IgD-negative memory B cell (primary cell): ENCODE measurements at regions not wholly inside any gene's neighbourhood (a gene's known extent, or its start where the extent isn't known, plus 50 kb on each side); places are given as distances from the start of the nearest gene placed in this dataset.

Source experiments
- H3K27ac Mint-ChIP-seq, 3 donors: one replicate each; pipeline ENCODE4 v1.8.0; 2020 to 2022; ENCODE audit warnings: mild to moderate bottlenecking in 3 of 3, mixed read lengths in 3 of 3, moderate library complexity in 1 of 3
- H3K27me3 Mint-ChIP-seq: one replicate; pipeline ENCODE4 v1.8.0; 2021; ENCODE audit warnings: mixed read lengths
- H3K36me3 Mint-ChIP-seq: one replicate; pipeline ENCODE4 v1.8.0; 2020; ENCODE audit warnings: mild to moderate bottlenecking, mixed read lengths
- H3K4me1 Mint-ChIP-seq, 3 donors: one replicate each; pipeline ENCODE4 v1.8.0; 2020 to 2022; ENCODE audit warnings: mixed read lengths in 3 of 3, mild to moderate bottlenecking in 1 of 3
- H3K4me3 Mint-ChIP-seq, 4 donors: one replicate each; pipeline ENCODE4 v1.8.0; 2020 to 2022; ENCODE audit warnings: mild to moderate bottlenecking in 4 of 4, mixed read lengths in 4 of 4, moderate library complexity in 3 of 4
- H3K9me3 Mint-ChIP-seq, 3 donors: one replicate each; pipeline ENCODE4 v1.8.0; 2020 to 2021; ENCODE audit warnings: mixed read lengths in 3 of 3, mild to moderate bottlenecking in 1 of 3

DNA sequence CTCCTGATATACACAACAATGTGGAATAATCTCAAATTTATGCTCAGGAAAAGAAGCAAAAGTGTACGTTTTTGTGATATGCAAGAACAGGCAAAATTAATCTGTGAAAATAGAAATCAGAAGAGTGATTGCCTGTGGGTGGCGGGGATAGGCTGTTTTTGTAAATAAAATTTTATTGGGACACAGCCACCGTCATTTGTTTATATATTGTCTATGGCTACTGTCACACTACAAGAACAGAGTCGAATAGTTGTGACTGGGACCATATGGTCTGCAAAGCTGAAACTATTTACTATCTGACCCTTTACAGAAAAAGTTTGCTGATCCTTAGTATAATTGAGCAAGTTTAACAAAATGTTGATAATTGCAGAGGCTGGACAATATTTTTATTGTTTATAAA is 269.5 kb upstream of the HTR2A start:
- H3K9me3 Mint-ChIP-seq, result peaks cover 0 to 2% (median 0%) of the 10 kb centered on the region in 3 donors
- no peaks in the 10 kb centered on the region for H3K36me3 Mint-ChIP-seq
- no peak overlapping the region for H3K4me3 Mint-ChIP-seq
- no peak overlapping the region for H3K27ac Mint-ChIP-seq
- peaks cover 1% of the 10 kb centered on the region for H3K27me3 Mint-ChIP-seq
- H3K4me1 Mint-ChIP-seq, result peaks cover 0 to 7% (median 2%) of the 10 kb centered on the region in 3 donors

DNA sequence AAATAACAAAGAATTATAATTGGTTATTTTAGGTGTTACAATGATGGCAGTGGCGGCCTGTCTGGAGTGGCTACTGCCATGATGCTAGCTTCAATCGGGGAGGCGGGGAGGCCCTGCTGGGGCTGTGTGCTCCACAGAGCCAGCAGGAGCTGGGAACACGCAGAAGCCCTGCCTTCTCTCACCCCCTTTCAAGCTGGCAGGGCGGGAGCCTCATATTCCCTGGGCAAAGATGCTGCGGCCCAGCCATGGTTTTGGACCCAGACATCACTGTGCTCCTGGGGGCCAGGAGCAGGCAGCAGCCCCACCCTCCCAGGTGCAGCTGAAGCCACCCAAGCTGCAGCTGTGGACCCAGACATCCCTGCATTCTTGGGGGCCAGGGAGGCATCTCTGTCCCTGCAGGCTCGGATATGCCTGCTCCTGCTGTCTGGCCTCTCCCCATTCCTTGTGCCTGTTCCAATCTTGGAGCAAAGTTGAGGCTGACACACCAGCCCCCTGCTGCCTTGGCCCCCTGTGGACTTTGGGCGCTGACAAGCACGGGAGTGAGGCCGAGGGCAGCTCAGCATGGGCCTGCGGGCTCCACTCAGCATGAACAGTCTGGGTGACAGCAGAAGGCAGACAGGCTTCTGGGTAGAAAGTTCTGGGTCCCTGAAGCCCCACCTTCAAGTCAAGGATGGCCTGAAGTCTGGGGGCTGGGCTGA is 263.1 kb upstream of the HTR2A start:
- peaks cover 6% of the 10 kb centered on the region for H3K27me3 Mint-ChIP-seq

DNA sequence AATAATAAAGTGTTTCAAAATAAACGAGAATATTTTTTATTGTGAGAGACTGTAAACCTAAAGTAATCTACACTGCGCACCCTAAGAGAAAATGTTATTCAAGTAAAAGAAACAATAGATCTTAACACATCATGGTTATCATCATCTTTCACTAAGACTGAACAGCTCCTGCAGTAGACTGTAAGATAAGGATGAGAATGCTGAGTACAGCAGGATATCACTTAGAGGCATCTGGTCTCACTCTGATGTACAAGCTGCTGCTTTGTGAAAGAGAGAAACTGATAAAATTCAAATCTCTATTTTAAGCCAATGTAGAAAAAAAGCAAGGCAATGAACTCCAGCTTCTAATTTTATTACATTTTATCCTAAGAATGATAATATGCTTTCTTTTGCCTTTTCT is 261.7 kb upstream of the HTR2A start:
- Mint-ChIP-seq H3K4me3 (no peak overlapping the region), H3K36me3 (no peaks in the 10 kb centered on the region), H3K27ac (no peak overlapping the region), H3K9me3 (peaks cover 0 to 7% (median 3%) of the 10 kb centered on the region in 3 donors), H3K4me1 (no peaks in the 10 kb centered on the region), H3K27me3 (peaks cover 13% of the 10 kb centered on the region)

More for the DNA sequence above, 263.1 kb upstream of the HTR2A start:
- no peaks in the 10 kb centered on the region for H3K4me1 Mint-ChIP-seq
- H3K9me3 Mint-ChIP-seq, result peaks cover 0 to 7% (median 3%) of the 10 kb centered on the region in 3 donors
- no peak overlapping the region for H3K4me3 Mint-ChIP-seq
- no peaks in the 10 kb centered on the region for H3K36me3 Mint-ChIP-seq
- H3K27ac Mint-ChIP-seq, result no peak overlapping the region

DNA sequence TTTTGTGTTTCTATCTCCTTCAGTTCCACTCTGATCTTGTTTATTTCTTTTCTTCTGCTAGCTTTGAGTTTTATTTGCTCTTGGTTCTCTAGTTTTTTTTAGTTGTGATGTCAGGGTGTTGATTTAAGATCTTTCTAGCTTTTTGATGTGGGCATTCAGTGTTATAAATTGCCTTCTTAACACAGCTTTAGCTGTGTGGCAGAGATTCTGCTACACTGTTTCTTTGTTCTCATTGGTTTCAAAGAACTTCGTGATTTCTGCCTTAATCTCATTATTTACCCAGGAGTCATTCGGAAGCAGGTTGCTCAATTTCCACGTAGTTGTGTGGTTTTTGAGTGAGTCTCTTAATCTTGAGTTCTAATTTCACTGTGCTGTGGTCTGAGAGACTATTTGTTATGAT is 251.7 kb upstream of the HTR2A start:
- H3K4me1 Mint-ChIP-seq, result no peaks in the 10 kb centered on the region
- H3K9me3 Mint-ChIP-seq, result no peaks in the 10 kb centered on the region
- no peak overlapping the region for H3K4me3 Mint-ChIP-seq

DNA sequence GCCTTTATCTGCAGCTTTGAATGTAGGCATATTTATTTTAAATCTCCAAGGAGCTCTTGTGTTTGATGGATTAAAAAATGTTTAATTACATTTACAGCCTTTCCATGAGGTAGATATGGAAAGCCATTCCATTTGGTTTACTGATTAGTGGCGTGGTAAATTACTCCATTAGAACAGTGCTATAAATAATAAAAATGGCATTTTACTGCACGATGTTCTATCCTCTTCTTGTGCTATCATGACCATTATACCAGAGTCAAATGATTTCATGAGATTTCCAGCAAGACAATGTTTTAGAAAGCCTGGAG is 250.9 kb upstream of the HTR2A start:
- H3K4me3 Mint-ChIP-seq, result no peak overlapping the region
- peaks cover 2% of the 10 kb centered on the region for H3K27me3 Mint-ChIP-seq
- H3K4me1 Mint-ChIP-seq, result no peaks in the 10 kb centered on the region
- H3K27ac Mint-ChIP-seq, result no peak overlapping the region
- H3K36me3 Mint-ChIP-seq, result peaks cover 1% of the 10 kb centered on the region
- H3K9me3 Mint-ChIP-seq, result no peaks in the 10 kb centered on the region

More for the DNA sequence above, 251.7 kb upstream of the HTR2A start:
- Mint-ChIP-seq H3K36me3 (peaks cover 1% of the 10 kb centered on the region), H3K27ac (no peak overlapping the region), H3K27me3 (peaks cover 2% of the 10 kb centered on the region)

DNA sequence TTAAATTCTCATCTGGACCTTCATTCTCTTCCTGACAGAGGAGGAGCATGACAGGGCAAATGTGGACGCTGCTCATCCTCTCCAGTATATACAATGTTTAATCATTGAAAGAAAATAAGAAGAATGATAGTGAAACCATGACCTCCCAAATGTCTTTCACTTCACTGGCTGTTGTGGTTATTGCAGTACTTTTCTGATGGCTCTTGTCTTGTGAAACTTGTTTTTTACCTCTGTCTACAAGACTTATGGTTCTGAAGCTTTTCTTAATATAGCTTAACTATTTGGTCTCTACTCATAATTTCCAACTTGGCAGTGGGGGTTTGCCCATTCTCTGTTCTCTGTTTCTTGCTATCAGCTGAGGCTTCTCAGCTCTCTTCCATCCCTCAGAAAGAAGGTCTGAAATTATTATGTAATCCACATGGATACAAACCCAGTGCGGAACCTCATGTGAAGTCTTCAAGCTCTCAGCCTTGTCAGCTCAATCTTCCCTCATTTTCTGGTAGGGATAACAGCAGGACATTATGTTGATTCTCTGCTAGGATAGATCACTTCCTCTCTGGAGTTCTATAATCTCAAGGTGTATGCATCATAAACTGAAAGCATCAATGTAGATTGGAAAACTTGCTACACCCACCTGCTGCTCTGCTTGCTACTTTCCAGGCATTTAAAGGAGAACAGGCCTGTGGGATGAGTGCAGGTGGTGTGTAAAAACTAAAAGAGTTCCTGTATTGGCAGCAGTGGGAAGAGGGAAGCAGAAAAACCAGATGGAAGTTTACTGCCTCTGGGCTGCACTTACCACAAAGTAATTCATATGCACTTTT is 250.3 kb upstream of the HTR2A start:
- H3K9me3 Mint-ChIP-seq, result no peaks in the 10 kb centered on the region
- peaks cover 2% of the 10 kb centered on the region for H3K27me3 Mint-ChIP-seq
- H3K27ac Mint-ChIP-seq, result no peak overlapping the region
- H3K4me1 Mint-ChIP-seq, result no peaks in the 10 kb centered on the region
- peaks cover 1% of the 10 kb centered on the region for H3K36me3 Mint-ChIP-seq
- no peak overlapping the region for H3K4me3 Mint-ChIP-seq

DNA sequence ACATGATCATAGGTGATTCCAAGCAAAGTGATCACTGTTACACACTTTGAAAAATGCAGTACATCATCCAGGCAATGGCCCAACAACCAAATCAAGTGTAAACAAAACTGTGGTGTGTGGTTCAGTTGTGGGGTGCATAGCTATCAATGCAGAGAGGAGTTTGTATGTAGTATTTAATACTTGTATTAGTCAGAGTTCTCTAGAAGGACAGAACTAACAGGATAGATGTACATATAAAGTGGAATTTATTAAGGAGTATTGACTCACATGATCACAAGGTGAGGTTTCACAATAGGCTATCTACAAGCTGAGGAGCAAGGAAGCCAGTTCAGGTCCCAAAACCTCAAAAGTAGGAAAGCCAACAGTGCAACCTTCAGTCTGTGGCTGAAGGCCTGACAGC is 249.3 kb upstream of the HTR2A start:
- Mint-ChIP-seq H3K4me1 (no peaks in the 10 kb centered on the region), H3K9me3 (no peaks in the 10 kb centered on the region), H3K27me3 (peaks cover 2% of the 10 kb centered on the region), H3K36me3 (peaks cover 1% of the 10 kb centered on the region), H3K27ac (no peak overlapping the region), H3K4me3 (no peak overlapping the region)

DNA sequence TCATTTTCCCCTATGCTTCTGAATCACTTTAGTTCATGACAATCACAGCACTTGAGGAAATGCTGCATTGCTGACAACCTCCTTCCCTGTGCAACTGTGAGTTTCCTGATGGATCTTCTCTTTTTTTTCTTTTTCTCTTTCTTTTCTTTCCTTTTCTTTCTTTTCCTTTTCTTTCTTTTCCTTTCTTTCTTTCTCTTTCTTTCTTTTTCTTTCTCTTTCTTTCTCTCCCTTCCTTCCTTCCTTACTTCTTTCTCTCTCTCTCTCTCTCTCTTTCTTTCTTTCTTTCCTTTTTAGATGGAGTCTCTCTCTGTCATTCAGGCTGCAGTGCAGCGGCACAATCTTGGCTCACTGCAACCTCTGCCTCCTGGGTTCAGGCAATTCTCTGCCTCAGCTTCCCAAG is 247.9 kb upstream of the HTR2A start:
- Mint-ChIP-seq H3K4me3 (no peak overlapping the region), H3K4me1 (no peaks in the 10 kb centered on the region), H3K27ac (no peak overlapping the region), H3K36me3 (peaks cover 1% of the 10 kb centered on the region), H3K27me3 (no peaks in the 10 kb centered on the region), H3K9me3 (no peaks in the 10 kb centered on the region)

DNA sequence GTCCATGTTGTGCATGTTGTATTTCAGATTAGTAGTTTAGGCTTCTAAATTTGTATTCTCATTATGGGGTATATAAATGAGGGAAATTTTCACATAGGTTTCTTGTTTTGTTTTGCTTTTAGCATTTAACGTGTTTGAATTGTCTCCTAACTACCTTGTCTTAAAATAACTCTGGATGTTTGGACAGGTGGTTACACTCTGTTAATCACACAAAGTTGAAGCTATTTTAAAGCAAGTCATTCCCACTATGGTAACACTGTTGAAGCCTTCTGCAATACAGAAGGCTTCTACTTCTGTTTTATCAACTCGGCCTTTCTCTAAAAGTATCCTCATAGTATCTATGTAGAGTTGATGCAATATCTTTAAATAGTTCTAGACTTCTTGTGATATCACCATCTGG is 245.3 kb upstream of the HTR2A start:
- H3K36me3 Mint-ChIP-seq, result no peaks in the 10 kb centered on the region
- no peaks in the 10 kb centered on the region for H3K27me3 Mint-ChIP-seq
- no peak overlapping the region for H3K4me3 Mint-ChIP-seq
- no peaks in the 10 kb centered on the region for H3K9me3 Mint-ChIP-seq
- peaks cover 0 to 2% (median 0%) of the 10 kb centered on the region in 3 donors for H3K4me1 Mint-ChIP-seq
- H3K27ac Mint-ChIP-seq, result no peak overlapping the region

DNA sequence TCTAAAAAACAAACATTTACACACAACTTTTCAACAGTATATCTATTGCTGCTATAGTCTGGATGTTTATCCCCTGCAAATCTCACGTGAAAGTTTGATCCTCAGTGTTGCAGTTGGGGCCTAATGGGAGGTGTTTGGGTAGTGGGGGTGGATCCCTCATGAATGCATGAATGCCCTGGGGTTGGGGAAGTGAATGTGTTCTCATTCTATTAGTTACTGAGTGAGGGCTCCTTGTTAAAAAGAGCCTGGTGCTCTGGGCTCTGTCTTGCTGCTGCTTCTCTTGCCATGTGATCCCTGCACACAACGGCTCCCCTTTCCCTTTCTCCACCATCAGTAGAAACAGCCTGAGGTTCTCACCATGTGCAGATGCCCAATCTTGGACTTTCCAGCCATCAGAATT is 242.7 kb upstream of the HTR2A start:
- Mint-ChIP-seq H3K27ac (no peak overlapping the region), H3K27me3 (peaks cover 2% of the 10 kb centered on the region), H3K4me1 (peaks cover 0 to 5% (median 0%) of the 10 kb centered on the region in 3 donors), H3K9me3 (peaks cover 0 to 1% (median 0%) of the 10 kb centered on the region in 3 donors), H3K36me3 (peaks cover 2% of the 10 kb centered on the region), H3K4me3 (no peak overlapping the region)

DNA sequence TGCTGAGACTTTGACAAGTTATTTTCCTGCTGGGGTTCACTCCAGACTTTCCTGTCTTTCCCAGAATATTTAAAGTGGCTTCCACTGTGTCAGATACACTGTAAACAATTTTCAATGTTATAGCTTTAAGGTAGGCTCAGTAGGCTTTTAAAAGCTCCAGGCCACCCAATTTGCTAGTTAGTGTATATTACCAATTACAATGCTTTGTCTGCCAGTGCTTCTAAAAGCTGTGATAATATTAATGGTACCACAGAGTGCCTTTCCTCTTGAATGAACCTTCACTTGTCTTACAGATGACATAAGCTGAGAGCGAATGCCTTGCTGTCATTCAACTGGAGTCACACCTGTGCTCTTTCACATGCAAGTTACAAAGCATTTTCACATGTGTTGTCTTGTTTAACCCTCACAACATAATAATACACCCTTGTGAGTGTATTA is 239.7 kb upstream of the HTR2A start:
- Mint-ChIP-seq H3K4me3 (no peak overlapping the region), H3K27me3 (peaks cover 5% of the 10 kb centered on the region), H3K27ac (no peak overlapping the region), H3K4me1 (peaks cover 0 to 5% (median 0%) of the 10 kb centered on the region in 3 donors), H3K36me3 (peaks cover 2% of the 10 kb centered on the region), H3K9me3 (peaks cover 0 to 1% (median 0%) of the 10 kb centered on the region in 3 donors)

DNA sequence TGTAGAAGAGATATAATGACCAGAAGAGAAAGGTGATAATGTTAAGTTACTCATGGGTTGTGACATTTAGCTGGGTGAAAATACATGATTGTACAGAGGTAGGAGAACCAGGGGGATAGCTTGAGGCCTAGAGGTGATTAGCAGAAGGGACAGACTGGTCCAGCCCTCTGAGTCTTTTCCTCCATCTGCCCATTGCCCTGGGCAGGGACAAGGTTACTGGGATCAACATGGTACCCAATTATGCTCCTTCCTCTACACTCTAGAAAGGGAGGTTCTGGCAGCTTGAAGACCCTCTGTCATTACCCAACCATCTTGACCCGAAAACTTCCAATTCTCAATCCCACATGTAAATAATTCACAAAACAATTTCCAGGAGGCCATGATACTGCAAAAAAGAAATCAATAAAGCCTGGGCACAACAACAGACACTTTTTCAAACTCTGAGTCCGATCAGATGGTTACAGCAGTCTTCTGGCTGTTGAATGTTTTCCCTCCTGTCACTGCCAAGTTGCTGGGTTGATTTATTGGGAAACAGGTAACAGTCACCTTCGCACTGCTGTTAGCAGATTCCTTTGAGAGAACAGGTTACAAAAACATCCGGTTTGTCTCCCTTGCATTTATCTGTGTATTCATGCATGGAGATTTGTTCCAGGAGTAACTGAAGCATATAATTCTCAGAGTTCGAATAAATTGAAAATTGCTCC is 239.1 kb upstream of the HTR2A start:
- Mint-ChIP-seq H3K36me3 (peaks cover 2% of the 10 kb centered on the region), H3K4me3 (no peak overlapping the region), H3K9me3 (peaks cover 0 to 1% (median 0%) of the 10 kb centered on the region in 3 donors), H3K4me1 (peaks cover 0 to 5% (median 0%) of the 10 kb centered on the region in 3 donors), H3K27ac (no peak overlapping the region), H3K27me3 (peaks cover 5% of the 10 kb centered on the region)

DNA sequence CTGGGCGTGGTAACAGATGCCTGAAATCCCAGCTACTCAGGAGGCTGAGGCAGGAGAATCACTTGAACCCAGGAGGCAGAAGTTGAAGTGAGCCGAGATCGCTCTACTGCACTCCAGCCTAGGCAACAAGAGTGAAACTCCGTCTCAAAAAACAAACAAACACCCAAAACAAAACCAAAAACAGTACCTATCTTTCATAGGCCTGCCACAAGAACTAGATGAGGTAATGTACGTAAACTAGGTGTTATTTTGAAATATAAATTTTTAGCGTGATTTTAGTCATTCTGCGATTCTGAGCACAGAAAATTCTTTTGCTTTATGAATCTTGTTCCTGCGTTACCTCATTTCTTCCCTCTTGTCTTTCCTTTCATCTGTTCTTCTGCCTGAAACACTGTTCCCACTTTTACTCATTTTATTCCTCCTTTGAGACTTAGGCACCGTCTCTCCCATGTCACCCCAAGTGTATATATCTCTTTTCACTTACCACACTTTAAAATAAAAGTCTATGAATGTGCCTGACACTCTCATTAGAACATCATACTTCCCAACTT is 238.2 kb upstream of the HTR2A start:
- Mint-ChIP-seq H3K27ac (no peak overlapping the region), H3K9me3 (peaks cover 0 to 1% (median 0%) of the 10 kb centered on the region in 3 donors), H3K36me3 (peaks cover 2% of the 10 kb centered on the region), H3K4me1 (peaks cover 0 to 5% (median 0%) of the 10 kb centered on the region in 3 donors), H3K4me3 (no peak overlapping the region), H3K27me3 (peaks cover 5% of the 10 kb centered on the region)

DNA sequence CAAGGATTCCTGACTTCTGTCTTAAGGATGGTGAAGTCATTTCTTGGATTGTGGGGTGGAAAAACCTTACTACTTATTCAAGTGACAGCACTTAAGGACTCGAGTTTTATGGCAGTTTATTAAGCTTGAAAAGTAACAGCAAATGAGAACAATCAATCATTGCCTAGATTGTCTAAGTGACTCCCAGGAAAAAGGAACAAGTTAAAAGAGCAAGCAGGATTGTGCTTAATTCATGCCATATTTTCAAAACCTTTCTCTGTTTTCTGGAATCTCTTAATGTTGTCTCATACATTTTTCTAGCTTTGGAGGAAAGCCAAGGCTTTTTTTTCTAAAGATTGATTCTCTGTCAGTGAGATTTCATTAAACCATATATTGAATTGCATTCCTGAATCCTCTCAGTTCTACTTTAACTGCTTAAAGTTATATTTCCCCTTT is 236.2 kb upstream of the HTR2A start:
- Mint-ChIP-seq H3K36me3 (peaks cover 2% of the 10 kb centered on the region), H3K4me1 (peaks cover 0 to 6% (median 0%) of the 10 kb centered on the region in 3 donors), H3K9me3 (peaks cover 0 to 1% (median 0%) of the 10 kb centered on the region in 3 donors), H3K27ac (no peak overlapping the region), H3K27me3 (peaks cover 5% of the 10 kb centered on the region), H3K4me3 (no peak overlapping the region)

DNA sequence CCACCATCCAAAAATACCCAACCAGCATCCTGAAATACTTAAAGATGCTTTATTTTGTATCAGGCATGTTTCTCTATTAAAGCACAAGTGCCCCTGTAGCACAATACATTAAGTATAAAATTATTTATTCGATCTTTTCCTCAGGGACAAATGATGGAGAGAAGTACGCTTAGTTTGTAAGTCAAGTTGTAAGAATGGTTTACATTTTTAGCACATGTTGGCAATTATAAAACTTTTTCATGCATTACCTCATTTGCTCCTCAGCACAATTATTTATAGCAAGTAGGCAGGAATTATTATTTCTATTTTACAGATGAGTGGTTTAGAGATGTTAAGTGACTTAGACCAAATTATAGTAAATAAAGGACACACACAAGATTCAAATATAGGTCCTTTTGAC is 232.6 kb upstream of the HTR2A start:
- Mint-ChIP-seq H3K36me3 (no peaks in the 10 kb centered on the region), H3K27me3 (peaks cover 3% of the 10 kb centered on the region), H3K4me1 (peaks cover 0 to 2% (median 0%) of the 10 kb centered on the region in 3 donors), H3K27ac (no peak overlapping the region), H3K9me3 (no peaks in the 10 kb centered on the region), H3K4me3 (no peak overlapping the region)
